ENCODE measurements at regions not wholly inside any gene's neighbourhood (a gene's known extent, or its start where the extent isn't known, plus 50 kb on each side); places are given as distances from the start of the nearest gene placed in this dataset.
"Not testable (repeated sequence)": the region's sequence is repeated elsewhere in the genome, so short reads cannot be mapped to it uniquely, and the experiment has no call there.

DNA sequence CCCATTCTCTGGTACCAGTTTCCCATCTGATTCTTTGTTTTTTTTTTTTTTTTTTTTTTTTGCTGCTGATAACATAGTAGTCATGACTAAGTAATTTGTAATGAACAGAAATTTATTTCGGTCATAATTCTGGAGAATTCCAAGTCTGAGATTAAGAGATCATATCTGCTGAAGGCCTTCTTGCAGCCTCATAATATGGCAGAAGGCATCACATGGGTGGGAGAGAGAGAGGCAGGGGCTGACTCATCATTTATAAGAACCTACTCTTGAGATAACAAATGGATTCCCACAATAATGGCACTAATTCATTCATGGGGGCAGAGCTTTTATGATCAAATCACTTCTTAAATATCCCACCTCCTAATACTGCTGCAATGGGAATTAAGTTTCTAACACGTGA lies 1034.3 kb downstream of the STIM2 start:
- no peak for DNase-seq

DNA sequence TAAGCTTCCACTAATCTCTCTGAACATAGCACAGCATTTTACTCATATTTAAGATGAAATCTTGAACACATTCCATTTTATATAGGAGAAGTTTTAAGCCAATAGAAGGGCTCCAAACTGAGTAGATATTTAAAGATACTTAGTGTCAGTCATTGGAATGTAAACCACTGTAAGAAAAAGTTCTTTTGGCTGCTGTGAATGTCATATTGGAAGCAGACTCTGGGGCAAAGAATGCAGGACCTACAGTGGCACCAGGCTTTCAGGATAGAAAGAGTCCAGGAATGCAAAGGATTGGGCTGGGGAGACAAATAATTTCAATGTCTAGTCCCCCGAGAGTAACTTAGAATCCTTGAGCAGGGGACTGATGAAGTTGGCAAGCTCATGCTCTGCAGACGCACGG lies 1047.7 kb downstream of the STIM2 start:
- DNase-seq, result no peak

DNA sequence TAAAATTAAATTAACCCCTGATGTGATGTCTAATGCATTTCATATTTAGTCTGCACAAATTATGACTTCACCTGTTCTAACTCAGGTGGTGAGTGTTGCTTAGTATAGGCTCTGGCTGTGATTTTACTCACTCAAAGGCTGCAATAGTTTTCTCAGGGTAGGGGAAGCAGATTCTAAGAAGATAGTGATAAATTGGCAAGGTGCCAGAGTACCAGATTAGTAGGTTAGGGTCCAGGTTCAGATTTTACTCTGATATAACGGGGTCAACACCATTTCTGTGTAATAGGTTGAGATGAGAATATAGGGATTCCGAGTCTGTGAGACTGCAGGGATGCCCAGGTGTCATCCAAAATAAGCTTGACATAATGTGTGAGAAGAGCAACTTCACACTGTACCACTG lies 1049.6 kb downstream of the STIM2 start:
- DNase-seq, result no peak

DNA sequence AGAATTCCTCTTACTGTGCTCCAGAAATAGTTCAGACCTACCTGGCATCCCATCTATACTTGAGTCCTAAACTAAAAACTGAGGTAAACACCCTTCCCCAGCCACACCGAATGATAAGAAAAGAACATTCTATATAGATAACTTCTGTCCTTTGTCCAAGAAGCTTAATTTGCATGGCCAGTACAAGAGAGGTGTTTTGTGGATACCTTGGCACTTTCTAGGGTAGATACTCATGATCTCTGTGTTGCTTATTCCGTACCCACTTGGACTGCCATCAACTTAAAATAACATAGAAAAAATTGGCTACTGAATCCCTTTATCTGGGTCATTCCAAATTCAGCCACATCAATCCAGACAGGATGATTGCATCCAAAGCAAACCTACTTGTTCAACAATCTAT lies 1050.4 kb downstream of the STIM2 start:
- no peak for DNase-seq

DNA sequence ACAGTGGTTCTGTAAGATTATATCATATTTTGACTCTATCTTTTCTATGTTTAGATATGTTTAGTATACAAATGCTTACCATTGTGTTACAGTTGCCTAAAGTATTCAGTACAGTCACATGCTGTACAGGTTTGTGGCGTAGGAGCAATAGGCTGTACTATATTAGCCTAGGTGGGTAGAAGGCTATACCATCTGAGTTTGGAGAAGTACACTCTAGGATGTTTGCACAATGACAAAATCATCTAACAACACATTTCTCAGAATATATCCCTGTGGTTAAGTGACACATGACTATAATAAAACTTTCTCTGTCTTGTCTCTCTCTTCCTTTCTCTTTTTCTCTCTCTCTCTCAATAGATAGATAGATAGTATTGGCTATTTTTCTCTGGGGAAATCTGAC lies 1053.1 kb downstream of the STIM2 start:
- DNase-seq, result no peak

DNA sequence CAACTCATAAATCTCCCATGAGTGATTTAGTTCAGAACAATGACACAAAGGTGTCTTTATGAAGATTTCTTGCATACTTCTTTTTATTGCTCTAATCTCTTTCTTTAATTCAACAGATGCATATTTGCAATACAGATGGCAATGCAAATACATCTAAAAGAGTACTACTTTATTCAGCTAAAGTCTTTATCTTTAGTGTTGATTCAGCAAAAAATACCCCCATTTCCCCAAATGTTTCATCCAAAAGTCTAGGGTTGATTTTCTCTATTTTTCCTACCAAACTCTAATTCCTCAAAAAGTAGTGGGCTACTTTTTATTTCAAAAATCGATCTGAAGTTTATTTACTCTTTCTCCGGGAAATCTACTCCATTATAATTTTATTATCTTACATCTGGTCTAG lies 1055.2 kb downstream of the STIM2 start:
- no peak for DNase-seq

DNA sequence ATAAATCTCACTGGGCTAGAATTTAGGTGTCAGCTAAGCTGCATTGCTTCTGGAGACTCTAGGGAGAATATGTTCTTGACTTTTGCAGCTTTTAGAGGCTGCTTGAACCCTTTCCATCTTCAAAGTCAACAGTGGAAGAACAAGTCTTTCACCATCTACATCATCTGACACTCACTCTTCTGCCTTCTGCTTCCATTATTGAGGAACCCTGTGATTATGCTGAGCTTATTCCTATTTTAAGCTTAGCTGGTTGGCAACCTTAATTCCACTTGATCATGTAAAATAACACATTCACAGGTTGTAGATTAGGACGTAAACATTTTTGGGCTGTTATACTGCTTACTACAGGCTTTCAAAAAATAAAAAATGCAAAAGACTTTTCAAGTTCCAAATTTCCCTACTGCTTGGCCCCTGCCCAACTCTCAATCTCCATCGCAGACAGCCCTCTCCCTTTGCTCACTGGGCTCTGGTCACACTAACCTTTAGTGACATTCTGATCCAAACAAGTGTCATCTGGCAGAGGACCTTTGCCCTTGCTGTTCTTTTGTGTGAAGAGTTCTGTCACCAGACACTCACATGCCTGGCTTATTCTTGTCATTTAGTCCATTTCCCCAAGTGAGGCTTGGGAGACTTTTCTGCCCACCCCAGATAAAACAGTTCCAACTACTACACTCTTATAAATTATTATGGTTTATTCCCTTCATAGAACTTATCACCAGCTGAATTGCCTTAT lies 1056.0 kb downstream of the STIM2 start:
- no peak for DNase-seq

DNA sequence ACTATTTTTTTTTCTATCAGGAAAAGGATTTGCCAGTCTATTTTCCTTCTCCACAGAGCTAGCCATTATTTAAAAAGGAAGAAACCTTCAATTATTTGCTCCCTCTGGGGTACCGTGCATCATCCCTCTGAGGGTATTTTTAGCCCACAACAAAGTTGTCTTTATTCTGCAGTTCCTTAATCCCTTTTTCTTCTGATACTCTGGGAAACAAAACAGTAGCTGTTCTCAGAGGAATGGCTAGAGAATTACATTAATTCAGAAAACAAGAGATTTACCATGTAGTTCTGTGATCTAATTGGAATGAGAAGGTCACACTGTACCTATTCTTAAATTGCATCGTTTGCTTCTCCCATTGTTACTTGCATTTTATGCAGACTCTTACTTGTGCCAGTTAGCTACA lies 1056.7 kb downstream of the STIM2 start:
- no peak for DNase-seq

DNA sequence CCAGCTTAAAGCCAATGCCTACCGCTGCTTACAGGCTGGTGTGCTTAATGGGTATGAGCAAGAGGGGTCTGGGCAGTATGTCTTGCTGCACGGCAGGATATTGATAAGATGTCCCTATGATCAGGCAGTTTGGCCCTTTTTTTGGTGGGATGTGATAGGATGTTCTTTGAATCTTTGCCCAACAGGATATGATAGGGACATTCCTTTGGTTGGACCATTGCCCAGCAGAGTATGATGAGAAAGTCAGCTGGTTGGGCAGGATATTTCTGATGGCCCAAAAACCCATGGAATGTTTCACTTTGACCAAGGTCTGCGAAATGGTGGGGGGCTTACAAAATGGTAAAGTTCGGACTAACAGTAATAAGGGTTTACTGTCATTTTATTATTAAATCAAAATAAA lies 1060.6 kb downstream of the STIM2 start:
- DNase-seq, result no peak

DNA sequence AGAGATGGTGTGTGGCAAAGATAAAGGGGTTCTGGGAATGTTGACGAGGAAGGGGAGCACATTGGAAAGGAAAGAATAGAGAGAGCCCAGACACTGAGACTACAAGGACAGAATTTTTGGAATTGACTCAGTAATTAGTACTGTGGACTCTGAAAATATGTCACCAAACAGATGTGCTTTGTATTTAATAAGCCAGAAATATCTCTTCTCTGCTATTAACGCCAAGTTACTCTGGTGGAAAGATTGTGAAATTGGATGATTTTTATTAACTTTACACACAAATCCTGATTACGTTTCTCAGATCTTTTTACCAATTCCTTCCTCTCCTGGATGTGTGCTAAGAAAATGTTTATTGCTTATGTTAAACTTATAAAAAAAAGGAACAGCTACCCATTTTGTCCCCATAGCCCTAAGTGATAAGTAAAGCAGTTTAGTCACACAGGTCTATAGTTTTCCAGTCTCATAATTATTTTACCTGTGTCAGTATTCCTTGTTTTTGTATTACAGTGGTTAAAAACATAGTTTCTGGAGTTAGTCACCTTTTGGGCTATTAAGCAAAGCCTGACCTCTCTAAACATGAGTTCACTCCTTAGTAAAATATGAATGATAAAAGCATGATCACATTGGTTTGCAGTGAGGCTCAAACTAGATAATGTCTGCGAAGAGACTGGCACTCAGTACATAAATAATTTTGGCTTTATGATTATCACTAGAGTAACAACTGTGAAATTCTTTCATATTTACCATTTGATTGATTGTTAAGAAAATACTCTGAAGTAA lies 1068.3 kb downstream of the STIM2 start:
- DNase-seq, result no peak

DNA sequence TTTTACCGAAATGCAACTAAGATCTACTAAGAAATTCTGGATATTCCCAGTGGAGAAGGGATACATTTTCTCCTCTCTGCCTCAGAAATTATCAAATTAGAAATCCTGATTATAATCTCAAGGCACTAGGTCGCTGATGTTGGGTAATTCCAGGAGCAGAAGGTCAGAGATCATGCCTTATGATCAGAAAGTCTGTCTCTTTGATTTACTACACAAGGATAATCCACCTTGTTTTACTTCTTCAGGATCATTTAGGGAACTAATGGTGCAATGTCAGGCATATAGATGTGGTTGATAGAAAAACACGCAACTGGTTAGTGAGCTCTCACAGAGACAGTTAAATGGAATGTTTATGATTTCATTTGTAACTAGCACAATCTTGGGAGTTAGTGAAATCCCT lies 1069.7 kb downstream of the STIM2 start:
- DNase-seq, result no peak

DNA sequence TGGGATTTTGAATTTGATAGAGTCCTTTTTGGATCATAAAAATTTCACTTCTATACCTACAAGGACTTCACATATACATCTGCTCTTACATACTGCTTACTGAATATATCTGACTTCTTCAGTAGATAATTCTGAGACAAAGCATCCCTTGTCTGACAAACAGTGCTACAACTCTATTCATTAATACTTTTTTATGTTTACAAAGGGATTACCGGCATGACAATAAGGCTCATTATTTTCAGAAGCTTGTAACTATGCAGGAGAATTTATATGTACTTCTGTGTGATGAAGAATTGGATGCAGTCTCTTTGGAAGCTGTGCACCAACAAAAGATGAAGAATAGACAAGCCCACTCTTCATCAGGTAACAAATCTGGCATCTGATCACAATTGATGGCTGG lies 1070.3 kb downstream of the STIM2 start:
- no peak for DNase-seq

DNA sequence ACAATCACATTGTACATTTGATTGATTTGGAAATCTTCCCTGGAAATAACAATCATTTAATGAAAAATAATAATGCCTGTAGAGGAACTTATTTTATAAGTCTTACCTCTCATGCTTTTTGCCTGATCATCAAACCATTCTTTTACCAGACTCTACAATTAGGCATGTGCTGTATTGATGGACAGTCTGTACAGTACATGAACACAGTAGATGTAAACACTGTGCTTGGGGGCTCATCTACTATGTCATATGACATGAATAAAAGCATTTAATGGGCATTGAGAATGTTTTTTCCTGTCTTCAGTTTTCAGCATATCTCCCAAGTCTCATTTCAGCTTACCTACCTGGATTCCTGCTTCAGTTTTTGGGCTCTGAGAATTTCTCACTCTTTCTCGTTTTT lies 1070.9 kb downstream of the STIM2 start:
- no peak for DNase-seq

DNA sequence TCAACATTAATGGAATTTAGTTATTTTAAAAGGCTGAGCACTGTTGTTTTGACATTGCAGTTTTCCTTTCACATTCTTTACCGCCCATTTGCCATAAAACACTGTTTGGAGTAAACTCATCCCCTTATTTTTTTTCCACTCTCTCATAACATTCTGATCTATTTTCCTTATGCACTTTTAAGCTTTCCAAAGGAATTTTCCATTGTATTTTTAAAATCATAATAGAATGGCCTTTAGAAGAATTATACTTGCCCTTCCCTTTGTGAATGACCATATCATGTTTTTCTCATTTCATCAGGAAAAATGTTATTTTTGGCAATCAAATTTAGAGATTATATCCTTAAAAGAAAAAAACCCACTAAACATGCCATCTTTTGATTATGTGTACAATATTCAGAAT lies 1074.2 kb downstream of the STIM2 start:
- no peak for DNase-seq

DNA sequence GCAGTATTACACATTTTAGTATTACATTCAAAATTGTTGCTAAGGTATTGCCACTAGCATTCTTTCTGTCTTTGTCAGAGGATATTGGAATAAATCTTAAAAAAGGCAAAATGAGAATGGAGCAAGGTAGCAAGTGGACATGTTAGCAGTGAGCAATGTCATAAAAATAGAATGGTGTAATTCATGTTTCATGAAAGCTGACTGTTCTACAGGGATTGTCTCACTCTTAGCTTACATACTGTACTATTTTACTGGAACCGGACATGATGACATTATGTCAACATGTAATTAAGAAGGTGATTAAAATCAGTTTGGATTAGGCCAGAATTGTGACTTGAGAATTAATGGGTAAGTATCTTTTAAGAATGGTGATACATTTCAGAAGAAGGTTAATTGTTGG lies 1086.2 kb downstream of the STIM2 start:
- DNase-seq, result no peak

DNA sequence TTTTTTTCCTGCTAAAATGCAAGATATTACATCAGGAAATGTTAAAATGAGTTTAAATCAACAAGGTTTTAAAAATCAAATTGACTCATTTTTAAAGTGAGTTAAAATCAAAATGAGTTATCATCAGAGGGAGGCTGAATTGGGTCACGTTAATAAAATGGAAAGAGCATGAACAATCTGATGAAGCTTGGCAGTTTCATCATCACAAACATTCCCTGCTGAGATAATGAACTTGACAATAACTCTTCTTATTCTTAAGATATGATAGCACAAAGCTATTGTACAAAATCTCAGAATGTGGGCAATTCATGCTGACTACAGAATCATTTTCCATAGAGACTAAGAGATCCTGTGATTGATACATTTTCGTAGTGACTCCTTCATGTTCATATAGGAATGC lies 1086.7 kb downstream of the STIM2 start:
- no peak for DNase-seq

DNA sequence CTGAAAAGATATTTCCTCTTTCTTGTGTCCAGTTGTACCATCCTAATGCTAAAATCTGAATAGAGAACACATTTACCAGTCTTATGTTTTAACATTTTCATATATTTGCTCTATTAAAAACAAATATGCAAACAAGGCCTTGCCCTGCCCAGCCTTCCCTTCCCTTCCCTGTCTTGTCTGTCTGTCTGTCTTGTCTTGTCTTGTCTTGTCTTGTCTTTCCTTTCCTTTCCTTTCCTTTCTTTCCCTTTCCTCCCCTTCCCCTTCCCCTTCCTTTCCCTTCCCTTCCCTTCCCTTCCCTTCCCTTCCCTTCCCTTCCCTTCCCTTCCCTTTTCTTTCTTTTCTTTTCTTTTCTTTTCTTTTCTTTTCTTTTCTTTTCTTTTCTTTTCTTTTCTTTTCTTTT lies 1103.5 kb downstream of the STIM2 start:
- no peak for DNase-seq

DNA sequence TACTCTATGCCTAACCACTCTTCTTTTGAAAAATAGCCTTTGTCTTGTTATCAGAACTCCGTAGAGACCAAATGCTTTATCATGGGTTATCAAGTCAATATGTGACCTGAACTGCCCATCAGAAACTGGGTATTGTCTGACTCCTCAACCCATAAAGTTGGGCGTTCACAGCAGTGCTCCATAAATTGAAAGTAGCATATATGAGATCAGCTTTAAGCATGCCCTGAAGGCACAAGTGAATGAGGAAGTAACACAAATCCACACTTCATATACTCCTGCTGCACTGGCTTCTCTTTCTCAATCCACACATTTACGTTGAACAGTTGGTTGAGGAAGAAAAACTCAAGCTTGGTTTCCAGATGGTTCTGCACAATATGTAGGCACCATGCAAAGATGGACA lies 1106.0 kb downstream of the STIM2 start:
- DNase-seq, result no peak

DNA sequence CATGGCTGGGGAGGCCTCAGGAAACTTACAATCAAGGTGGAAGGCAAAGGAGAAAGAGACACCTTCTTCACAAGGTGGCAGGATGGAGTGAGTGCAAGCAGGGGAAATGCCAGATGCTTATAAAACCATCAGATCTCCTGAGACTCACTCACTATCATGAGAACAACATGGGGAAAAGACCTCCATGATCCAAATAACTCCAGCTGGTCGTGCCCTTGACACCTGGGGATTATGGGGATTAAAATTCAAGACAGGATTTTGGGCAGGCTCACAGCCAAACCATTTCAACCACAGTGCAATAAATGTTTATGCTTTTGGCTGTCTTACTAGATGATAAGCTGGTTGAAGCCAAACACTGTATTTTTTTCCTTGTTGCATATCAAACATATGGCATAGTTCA lies 1112.4 kb downstream of the STIM2 start:
- no peak for DNase-seq

DNA sequence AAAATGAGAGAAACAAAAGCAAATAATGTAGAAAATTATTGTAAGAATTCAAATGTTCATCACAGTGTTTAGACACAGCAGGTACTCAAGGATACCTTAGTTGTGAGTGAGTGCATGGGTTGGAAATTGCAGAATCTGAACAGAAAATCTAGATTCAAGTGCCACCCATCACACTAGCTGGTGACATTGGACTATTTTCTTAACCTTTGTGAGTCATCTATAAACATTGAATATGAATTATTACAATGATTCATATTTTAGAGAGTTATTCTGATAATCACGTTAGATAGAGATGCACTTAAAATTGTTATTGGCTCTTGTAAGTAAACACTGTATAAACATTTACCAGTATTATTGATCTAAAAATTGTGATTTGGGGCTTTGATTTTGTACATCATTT lies 1113.1 kb downstream of the STIM2 start:
- peak; percentile 27 for DNase-seq

DNA sequence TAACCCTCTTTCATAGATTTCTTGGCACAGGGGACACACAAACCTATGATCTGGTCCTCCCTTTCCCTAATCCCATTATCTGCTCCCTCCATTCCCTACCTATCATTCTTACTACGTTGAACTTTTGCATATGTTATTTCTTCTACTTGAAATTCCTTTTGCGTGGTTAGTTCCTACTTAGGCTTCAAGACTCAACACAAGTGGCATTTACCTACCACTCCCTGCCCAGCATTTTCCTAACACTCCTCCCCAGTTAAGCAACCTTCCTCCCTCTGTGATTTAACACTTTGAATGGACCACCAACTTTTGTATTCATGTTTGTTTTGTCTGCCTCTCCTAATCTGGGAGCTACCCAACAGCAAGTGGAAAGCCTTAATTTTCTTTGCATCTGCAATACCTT lies 1113.7 kb downstream of the STIM2 start:
- no peak for DNase-seq

DNA sequence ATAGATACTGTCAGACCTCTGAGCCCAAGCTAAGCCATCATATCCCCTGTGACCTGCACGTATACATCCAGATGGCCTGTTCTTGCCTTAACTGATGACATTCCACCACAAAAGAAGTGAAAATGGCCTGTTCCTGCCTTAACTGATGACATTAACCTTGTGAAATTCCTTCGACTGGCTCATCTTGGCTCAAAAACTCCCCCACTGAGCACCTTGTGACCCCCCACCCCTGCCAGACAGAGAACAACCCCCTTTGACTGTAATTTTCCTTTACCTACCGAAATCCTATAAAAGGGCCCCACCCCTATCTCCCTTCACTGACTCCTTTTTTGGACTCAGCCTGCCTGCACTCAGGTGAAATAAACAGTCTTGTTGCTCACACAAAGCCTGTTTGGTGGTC lies 1114.2 kb downstream of the STIM2 start:
- not testable (repeated sequence) for DNase-seq

DNA sequence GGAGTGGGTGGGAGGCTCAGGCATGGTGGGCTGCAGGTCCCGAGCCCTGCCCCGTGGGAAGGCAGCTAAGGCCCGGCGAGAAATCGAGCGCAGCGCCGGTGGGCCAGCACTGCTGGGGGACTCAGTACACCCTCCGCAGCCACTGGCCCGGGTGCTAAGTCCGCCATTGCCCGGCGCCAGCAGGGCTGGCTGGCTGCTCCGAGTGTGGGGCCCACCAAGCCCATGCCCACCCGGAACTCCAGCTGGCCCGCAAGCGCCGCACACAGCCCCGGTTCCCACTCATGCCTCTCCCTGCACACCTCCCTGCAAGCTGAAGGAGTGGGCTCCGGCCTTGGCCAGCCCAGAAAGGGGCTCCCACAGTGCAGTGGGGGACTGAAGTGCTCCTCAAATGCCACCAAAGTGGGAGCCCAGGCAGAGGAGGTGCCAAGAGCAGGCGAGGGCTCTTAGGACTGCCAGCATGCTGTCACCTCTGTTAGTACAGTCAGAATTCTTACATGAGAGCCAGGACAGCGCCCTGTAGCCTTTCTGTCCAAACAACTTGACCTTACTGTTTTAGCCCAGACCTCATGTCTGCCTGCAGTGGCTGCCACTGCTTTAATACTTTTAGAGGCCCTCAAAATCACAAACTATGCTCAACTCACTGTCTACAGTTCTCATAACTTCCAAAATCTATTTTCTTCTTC lies 1117.9 kb downstream of the STIM2 start:
- DNase-seq, result not testable (repeated sequence)

DNA sequence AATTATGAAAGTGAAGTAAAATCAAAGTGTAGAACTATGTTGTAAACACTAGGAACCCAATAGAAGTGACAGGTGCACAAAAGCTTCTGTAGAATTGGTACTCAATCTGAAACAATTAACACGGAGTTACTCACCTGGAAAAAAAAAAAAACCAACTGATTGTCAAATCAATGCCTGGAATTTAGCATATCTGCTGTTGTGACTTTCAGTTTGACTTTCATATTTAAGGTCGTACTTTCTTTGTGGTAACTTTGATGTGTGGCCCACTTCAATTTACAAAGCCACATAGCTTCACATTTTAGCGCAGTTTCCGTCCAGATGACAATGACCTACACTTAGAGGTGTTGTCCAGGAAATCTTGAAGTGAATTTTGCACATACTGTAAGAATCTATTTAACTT lies 1124.9 kb downstream of the STIM2 start:
- no peak for DNase-seq
